T-helper 17 cell (primary cell): ENCODE measurements at regions not wholly inside any gene's neighbourhood (a gene's known extent, or its start where the extent isn't known, plus 50 kb on each side); places are given as distances from the start of the nearest gene placed in this dataset.
"Not testable (repeated sequence)": the region's sequence is repeated elsewhere in the genome, so short reads cannot be mapped to it uniquely, and the experiment has no call there.

Experiments used
- ATAC-seq: fragments of 150-1000 bp; cut with Tn5 transposase; 2 replicates; pipeline ENCODE4 v1.10.0; 2021; ENCODE audit warnings: mild to moderate bottlenecking, moderate library complexity
- DNase-seq, 3 donors: peaks; one replicate each; pipeline versions ENCODE4 v3.0.0 to v3.0.0-alpha.2; 2020 to 2021
- H3K9me3 ChIP-seq: one replicate; pipeline ENCODE4 v1.7.0; 2013; ENCODE audit warnings: low read length, mild to moderate bottlenecking; ENCODE audit not compliant: control insufficient read depth, poor library complexity, severe bottlenecking
- H3K27ac Mint-ChIP-seq: one replicate; pipeline ENCODE4 v1.8.0; 2022; ENCODE audit warnings: mild to moderate bottlenecking, moderate library complexity, mixed read lengths
- H3K27me3 Mint-ChIP-seq: one replicate; pipeline ENCODE4 v1.8.0; 2022; ENCODE audit warnings: mixed read lengths
- H3K36me3 Mint-ChIP-seq: one replicate; pipeline ENCODE4 v1.8.0; 2022; ENCODE audit warnings: low read depth, mixed read lengths
- H3K4me1 Mint-ChIP-seq: one replicate; pipeline ENCODE4 v1.8.0; 2022; ENCODE audit warnings: mild to moderate bottlenecking, mixed read lengths
- H3K4me3 Mint-ChIP-seq: one replicate; pipeline ENCODE4 v1.8.0; 2022; ENCODE audit warnings: mild to moderate bottlenecking, moderate library complexity, mixed read lengths

DNA sequence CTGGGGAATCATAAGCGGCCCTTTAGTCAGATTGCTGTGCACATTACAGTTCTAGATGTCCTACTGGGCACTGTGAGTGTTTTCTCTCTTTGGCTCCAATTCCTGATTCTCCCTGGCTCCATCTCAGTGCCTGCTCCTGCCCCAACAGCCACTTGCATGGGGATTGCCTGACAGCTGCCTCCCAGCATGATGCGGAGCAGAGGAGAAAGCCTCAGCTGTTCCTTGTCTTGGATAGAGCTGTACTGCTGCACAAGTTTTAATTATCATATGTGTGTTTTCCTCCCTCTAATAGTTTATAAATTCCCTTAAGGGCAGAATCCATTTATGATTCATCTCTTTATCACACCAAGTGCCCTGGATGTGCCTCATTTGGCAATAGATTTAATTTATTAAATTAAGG is 285.8 kb upstream of the COBL start:
- Mint-ChIP-seq H3K27me3 (no peaks in the 10 kb centered on the region), H3K36me3 (no peaks in the 10 kb centered on the region), H3K27ac (no peak overlapping the region)

DNA sequence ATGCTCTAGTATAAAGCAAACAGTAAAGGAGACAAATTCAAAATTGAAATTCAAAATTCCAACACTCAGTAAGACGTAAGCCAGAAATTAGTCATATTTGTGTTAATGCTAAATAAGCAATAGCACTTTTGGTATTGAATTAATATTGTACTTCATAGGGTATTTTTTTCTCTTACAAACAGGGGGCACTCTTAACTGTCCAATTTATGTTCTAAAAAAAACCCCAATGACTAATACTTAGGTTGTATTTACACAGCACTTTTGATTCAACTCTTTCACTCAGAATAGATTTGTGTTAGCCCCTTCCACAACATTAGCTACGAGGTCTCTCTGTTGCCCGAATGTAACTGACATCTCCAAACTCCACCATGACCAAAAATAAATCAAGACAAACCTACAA is 284.9 kb upstream of the COBL start:
- no peak for ATAC-seq
- no peaks in the 10 kb centered on the region for H3K4me1 Mint-ChIP-seq
- H3K36me3 Mint-ChIP-seq: no peaks in the 10 kb centered on the region
- no peaks in the 10 kb centered on the region for H3K9me3 ChIP-seq
- H3K4me3 Mint-ChIP-seq: no peak overlapping the region
- DNase-seq: no peak
- H3K27ac Mint-ChIP-seq: no peak overlapping the region
- H3K27me3 Mint-ChIP-seq: no peaks in the 10 kb centered on the region

More for the DNA sequence above, 285.8 kb upstream of the COBL start:
- Mint-ChIP-seq H3K4me3 (no peak overlapping the region), H3K4me1 (no peaks in the 10 kb centered on the region)
- DNase-seq (no peak), ATAC-seq (no peak)
- no peaks in the 10 kb centered on the region for H3K9me3 ChIP-seq

DNA sequence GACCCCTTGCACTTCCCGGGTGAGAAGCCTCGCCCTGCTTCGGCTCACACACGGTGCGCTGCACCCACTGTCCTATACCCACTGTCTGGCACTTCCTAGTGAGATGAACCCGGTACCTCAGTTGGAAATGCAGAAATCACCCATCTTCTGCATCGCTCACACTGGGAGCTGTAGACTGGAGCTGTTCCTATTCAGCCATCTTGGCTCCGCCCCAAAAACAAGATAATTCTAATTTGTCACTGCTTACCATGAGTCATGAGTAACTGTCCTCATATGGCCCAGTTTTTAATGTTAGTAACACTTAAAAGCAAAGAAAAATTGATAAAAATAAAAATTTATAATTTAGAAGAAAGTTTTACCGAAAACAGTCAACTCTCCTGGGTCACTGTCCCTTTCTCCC is 283.3 kb upstream of the COBL start:
- H3K4me3 Mint-ChIP-seq, H3K27me3 Mint-ChIP-seq, H3K36me3 Mint-ChIP-seq, H3K27ac Mint-ChIP-seq, H3K4me1 Mint-ChIP-seq, H3K9me3 ChIP-seq, ATAC-seq, DNase-seq: not testable (repeated sequence)

DNA sequence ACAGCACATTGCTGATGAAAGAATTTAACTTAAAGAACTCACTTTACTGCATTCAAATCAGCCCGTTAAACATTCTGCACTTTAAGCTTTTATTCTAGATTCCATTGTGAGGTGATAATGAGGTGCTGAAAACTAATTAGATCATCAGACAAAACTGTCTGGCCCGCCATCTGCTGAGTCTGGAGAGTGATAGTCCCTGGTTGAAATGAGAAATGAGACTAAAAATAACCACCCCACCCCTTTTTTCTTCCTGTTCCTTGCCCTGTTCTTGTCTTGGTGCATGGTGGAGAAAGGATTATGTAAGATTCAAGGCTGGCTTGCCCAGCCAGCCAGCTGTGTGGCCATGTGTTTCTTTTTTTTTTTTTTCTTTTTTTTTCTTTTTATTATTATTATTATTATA is 277.0 kb upstream of the COBL start:
- Mint-ChIP-seq H3K27me3 (no peaks in the 10 kb centered on the region), H3K27ac (no peak overlapping the region), H3K4me3 (no peak overlapping the region), H3K4me1 (no peaks in the 10 kb centered on the region), H3K36me3 (no peaks in the 10 kb centered on the region)
- no peaks in the 10 kb centered on the region for H3K9me3 ChIP-seq
- no peak for DNase-seq
- no peak for ATAC-seq

DNA sequence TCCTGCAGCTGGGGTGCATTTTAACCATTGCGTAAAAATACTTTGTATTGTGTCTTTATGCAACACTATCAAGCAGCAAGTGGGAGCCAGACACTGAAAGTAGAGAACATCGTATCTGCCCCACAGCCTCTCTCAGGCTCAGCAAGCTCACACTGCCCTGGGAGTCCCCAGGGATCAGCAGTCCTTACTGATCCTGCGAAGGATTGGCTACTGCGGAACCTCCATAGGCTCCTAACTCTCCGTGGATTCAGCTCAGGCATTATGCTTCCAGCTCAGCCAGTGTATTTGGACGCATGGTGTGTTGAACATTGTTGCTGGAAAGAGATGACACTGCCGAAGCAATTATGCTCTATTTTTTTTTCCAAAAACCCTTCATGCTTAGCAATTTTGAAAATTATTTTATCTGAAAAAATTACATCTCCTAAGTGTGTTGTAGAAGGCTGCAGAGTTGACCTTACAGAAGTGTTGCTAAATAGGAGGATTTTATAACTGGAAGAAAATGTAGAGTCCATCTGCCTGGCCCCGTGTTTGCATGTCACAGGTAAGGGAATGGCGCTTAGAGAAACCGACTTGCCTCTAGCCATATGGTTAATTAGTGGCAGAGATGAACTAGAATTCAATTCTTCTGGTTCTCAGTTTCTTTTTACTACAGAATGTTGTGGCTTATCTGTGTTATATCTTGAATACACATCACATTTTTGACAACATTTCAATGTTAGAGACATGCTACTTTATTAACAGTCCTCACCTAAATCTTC is 276.4 kb upstream of the COBL start:
- H3K36me3 Mint-ChIP-seq: no peaks in the 10 kb centered on the region
- H3K9me3 ChIP-seq: no peaks in the 10 kb centered on the region
- H3K27me3 Mint-ChIP-seq: no peaks in the 10 kb centered on the region
- no peaks in the 10 kb centered on the region for H3K4me1 Mint-ChIP-seq
- no peak overlapping the region for H3K4me3 Mint-ChIP-seq
- no peak for ATAC-seq
- H3K27ac Mint-ChIP-seq: no peak overlapping the region
- DNase-seq: no peak

DNA sequence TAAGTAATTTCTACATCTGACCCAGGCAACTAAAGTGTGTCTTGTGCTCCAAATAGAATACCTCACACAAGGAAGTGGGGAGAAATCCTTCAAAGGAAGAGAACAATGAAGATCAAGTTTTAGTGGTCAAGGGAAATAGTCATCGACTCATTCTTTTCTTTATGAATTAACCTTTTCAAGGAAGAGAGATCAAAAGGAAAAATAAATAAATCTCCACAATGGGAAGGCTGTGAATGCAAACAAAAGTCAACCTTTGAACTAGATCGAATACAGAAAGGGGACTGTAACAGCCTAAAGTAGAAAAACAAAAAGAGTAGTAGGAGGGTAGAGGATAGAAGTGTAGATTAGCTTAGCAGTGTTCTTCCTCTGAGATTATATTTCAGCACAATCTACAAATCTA is 274.6 kb upstream of the COBL start:
- Mint-ChIP-seq H3K27ac (no peak overlapping the region), H3K4me1 (no peaks in the 10 kb centered on the region), H3K36me3 (no peaks in the 10 kb centered on the region), H3K27me3 (no peaks in the 10 kb centered on the region), H3K4me3 (no peak overlapping the region)
- no peak for DNase-seq
- no peak for ATAC-seq
- H3K9me3 ChIP-seq: no peaks in the 10 kb centered on the region

DNA sequence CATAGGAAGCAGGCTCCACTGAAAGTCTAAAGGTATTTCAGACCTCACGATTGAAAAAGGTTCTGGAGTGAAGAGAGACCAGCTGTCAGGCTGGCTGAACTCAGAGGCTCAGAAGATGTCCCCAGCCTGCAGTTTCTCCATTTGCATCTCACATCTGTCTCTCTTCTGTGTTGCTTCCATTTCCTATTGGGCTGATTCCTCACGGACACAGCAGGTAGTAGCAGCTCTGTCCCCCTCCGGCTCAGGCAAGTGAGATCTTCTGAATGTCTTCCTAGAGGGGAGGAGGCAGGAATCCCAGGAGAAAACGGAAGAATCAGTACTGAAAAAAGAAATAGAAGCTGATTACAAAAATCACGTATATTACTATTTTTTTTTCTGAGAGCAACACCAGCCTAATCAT is 274.1 kb upstream of the COBL start:
- no peaks in the 10 kb centered on the region for H3K9me3 ChIP-seq
- Mint-ChIP-seq H3K36me3 (no peaks in the 10 kb centered on the region), H3K4me1 (no peaks in the 10 kb centered on the region), H3K27ac (no peak overlapping the region), H3K4me3 (no peak overlapping the region), H3K27me3 (no peaks in the 10 kb centered on the region)
- ATAC-seq (no peak), DNase-seq (no peak)

DNA sequence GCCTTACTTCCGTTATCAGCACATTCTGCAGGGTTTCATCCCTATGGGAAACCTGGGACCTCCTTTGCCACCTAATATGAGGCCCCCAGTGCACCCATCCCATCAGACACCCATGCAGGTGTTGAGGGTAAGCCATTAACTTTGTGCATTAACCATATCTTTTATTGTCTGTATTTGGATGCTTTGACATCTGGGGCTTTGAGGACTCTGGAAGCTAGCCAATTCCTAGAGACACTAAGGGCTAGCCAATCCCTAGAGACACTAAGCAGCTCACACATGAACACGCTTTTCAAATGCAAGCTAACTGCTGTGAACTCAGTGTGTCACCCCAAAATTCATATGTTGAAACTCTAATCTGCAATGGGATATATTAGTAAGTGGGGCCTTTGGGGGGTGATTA is 272.5 kb upstream of the COBL start:
- ATAC-seq (no peak), DNase-seq (no peak)

DNA sequence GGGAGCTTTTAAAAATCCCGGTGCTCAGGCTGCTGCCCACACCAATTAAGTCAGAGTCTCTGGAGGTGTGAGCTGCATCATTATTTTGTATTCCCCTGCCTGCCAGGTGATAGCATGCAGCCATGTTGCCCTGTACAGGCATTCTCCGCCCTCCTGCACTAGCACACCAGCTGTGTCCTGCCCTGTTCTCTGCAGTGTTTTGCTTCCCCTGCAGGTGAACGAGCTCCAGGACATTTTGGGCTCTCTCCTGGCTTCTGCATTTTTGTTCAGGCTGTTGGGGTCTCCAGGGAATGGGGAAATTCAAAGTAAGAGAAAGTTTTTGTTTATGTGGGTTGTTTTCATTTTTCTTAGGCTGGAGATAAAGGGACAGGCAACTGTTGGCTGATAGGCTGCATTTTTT is 271.0 kb upstream of the COBL start:
- no peaks in the 10 kb centered on the region for H3K27me3 Mint-ChIP-seq
- H3K27ac Mint-ChIP-seq: no peak overlapping the region
- no peaks in the 10 kb centered on the region for H3K4me1 Mint-ChIP-seq
- ATAC-seq (no peak), DNase-seq (no peak)
- no peaks in the 10 kb centered on the region for H3K36me3 Mint-ChIP-seq
- no peaks in the 10 kb centered on the region for H3K9me3 ChIP-seq
- no peak overlapping the region for H3K4me3 Mint-ChIP-seq

More for the DNA sequence above, 272.5 kb upstream of the COBL start:
- Mint-ChIP-seq H3K4me1 (no peaks in the 10 kb centered on the region), H3K27ac (no peak overlapping the region), H3K36me3 (no peaks in the 10 kb centered on the region), H3K27me3 (no peaks in the 10 kb centered on the region), H3K4me3 (no peak overlapping the region)
- H3K9me3 ChIP-seq: no peaks in the 10 kb centered on the region

DNA sequence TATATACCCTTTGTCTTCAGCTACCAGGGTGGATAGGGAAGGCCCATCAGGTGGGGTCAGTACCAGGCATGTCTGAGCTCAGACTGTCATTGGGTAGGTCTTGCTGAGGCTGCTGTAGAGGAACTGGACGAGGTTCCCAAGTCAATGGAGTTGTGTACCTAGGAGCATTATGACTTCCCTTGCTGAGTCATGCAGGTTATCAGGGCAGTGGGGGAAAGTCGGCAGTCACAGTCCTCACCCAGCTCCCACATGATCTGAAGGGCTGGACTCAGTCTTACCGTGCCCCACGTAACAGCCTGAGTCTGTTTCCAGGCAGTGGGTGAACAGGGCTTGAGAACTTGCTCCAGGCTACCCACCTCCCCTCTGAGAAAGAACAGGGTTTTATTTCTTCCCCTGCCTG is 260.8 kb upstream of the COBL start:
- no peak for ATAC-seq
- no peak overlapping the region for H3K4me3 Mint-ChIP-seq

DNA sequence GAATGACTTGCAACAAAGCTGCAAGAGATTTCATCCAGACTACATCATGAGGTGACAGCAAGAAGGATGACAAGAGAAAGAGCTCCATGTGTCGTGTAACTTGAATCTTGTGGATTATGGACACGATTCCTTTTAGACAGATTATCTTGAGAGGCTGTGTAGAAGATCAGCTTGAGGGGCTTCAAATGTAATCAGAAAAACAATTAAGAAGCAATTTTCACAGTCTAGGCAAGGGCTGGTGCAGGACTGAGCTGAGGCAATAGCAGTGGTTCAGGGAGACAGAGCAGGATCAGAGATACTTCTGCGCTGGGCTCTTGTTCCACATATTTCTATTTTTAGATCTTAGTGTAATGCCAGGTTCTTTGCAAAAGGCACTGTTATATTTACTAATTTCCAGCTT is 253.0 kb upstream of the COBL start:
- Mint-ChIP-seq H3K27me3 (no peaks in the 10 kb centered on the region), H3K4me1 (no peaks in the 10 kb centered on the region), H3K36me3 (no peaks in the 10 kb centered on the region), H3K27ac (no peak overlapping the region), H3K4me3 (no peak overlapping the region)
- H3K9me3 ChIP-seq: no peaks in the 10 kb centered on the region
- ATAC-seq (no peak), DNase-seq (no peak)

More for the DNA sequence above, 260.8 kb upstream of the COBL start:
- H3K4me1 Mint-ChIP-seq: no peaks in the 10 kb centered on the region
- no peaks in the 10 kb centered on the region for H3K27me3 Mint-ChIP-seq
- H3K36me3 Mint-ChIP-seq: no peaks in the 10 kb centered on the region
- DNase-seq: no peak
- H3K9me3 ChIP-seq: no peaks in the 10 kb centered on the region
- H3K27ac Mint-ChIP-seq: no peak overlapping the region

DNA sequence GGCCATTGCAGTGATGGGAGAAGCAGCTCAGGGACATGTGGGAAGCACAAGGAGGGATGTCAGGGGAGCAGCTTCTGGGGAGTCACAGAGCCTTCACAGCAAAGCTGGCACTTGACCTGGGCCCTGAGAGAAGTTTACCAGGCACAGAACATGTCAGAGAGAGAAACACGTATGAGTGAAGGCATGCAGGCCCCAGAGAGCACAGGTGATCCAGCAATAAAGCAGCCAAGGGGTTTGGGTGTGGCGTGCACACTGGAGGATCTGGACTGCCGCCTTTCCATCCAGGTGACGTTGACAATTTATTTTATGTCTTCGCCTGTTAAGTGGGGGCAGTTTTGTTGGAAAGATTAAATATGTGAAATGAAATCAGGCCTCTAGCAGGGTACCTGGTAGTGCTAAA is 252.6 kb upstream of the COBL start:
- no peak for DNase-seq
- no peaks in the 10 kb centered on the region for H3K36me3 Mint-ChIP-seq
- ATAC-seq: no peak
- H3K4me1 Mint-ChIP-seq: no peaks in the 10 kb centered on the region
- no peaks in the 10 kb centered on the region for H3K27me3 Mint-ChIP-seq
- no peaks in the 10 kb centered on the region for H3K9me3 ChIP-seq
- no peak overlapping the region for H3K27ac Mint-ChIP-seq
- no peak overlapping the region for H3K4me3 Mint-ChIP-seq

DNA sequence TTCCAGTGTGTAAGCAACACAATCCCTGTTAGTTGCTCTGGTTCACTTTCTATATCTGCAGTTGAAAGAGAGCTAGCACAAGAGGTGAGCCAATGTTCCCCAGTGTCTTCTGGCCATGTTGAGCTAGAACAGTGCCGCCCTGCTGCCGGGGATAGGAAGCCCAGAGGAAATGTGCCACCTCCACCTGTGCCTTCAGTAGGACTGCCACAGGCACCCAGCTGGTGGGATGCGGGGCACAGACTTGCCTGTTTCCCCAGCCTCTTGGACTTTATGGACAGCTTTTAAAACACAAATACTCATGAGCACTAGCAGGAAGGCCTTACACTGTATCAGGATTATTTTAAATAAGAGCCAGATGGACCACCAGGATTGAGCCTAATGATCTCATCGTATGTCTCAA is 234.5 kb upstream of the COBL start:
- H3K4me1 Mint-ChIP-seq: no peaks in the 10 kb centered on the region
- no peak overlapping the region for H3K4me3 Mint-ChIP-seq
- H3K27me3 Mint-ChIP-seq: no peaks in the 10 kb centered on the region
- DNase-seq: no peak
- H3K9me3 ChIP-seq: no peaks in the 10 kb centered on the region
- H3K36me3 Mint-ChIP-seq: no peaks in the 10 kb centered on the region
- no peak overlapping the region for H3K27ac Mint-ChIP-seq
- ATAC-seq: no peak

DNA sequence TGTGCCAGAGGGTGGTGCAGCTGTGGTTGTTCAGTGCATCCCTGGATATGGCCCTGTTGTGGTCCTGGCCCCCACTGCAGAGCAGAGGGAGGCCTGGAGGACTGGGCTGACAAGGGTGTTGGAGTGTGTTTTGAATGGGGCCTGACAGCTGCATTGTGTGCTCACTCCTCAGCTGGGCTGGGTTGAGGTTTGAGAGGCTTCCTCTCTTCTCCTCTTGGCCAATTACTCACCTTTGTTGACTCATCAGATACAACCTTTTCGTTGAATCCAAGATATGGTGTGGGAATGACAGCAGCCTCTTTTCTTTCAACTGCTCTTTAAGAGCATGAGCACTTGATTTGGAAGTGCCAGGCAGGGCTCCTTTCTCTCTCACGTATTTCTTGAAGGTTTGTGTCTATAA is 228.5 kb upstream of the COBL start:
- Mint-ChIP-seq H3K4me1 (no peaks in the 10 kb centered on the region), H3K4me3 (no peak overlapping the region), H3K27me3 (no peaks in the 10 kb centered on the region), H3K36me3 (no peaks in the 10 kb centered on the region), H3K27ac (no peak overlapping the region)
- no peaks in the 10 kb centered on the region for H3K9me3 ChIP-seq
- DNase-seq: no peak
- no peak for ATAC-seq
